Left ventricle myocardium superior (tissue), 1 donor: ENCODE measurements at regions not wholly inside any gene's neighbourhood (a gene's known extent, or its start where the extent isn't known, plus 50 kb on each side); places are given as distances from the start of the nearest gene placed in this dataset.

ENCODE experiments used
- ATAC-seq: fragments of 200-7000 bp; cut with Tn5 transposase; one replicate; pipeline ENCODE4 v1.9.1; 2020; ENCODE audit warnings: mild to moderate bottlenecking, moderate library complexity
- DNase-seq: peaks from one replicate; pipeline ENCODE4 v3.0.0-alpha.2; 2020
- intact Hi-C: fragments of 100-400 bp; cut with micrococcal nuclease; formaldehyde crosslinking; loops from one replicate; pipeline ENCODE4 v1.11.0; 2022
- donor health status: DM: no; HTN: yes; CAD: no; lungs with severe emphysema.

DNA sequence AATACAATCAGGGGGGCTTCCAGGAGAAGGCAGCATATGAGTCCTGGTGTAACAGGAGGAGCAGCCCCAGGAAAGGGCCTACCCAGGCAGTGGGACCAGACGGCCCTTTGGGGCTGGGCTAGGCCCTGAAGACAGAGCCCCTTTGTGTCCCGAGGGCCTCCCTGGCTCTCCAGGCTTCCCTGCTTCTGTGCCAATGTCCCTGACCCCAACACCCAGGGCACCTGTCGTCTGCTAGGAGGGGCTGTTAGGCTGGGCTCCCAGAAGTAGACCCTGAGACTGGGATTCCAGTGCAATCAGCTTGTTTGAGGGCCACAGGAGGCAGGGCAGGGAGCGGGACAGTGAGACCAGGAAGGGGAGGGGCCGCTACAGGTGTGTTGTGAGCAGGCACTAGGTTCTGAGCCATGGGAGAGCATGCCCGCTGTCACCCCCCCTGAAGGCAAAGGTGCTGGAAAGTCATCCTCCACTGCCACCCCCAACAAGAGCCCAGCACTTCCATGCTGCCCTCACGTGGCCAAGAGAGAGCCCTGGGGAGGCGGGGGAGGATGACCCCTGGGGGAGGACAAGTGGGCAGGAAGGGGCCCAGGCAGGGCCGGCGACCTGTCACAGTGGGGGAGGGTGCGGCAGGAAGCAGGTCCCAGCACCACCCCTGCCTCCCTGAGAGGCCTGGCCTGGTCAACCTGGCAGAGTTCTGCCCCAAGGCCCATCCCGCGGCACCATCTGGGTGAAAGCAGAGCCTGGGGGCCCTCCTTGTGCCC lies 64.8 kb downstream of the ADRA2C start:
- intact Hi-C loops, result no loop called here
- DNase-seq (no peak), ATAC-seq (no peak)

DNA sequence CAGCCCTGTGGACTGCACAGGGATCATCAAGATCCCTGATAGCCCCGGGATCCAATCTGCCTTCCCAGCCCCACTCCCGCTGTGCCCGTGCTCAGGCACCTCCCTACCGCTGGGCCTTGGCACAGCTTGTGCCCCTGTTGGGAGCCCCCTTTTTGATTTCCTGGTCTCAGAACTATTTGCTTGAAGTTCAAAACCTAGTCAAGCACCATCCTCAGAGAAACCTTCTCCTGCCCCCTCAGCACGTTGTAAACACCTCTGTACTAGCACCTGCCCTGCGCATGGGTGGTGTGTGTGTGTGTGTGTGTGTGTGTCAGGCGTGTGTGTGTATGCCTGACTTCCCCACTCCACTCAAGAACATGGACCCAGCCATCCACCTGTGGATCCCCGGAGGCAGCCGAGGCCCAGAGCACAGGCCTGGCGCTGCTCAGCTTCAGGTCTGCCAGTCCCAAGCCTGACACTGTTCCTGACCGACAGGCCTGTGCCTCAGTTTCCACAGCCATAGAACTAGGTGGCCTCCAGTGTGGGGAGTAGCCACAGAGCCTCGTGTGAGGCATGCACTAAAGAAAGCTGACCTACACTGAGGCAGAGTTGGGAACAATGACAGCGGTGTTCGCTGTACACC lies 65.5 kb downstream of the ADRA2C start:
- DNase-seq, result no peak
- intact Hi-C loops, result no loop called here
- ATAC-seq, result no peak

DNA sequence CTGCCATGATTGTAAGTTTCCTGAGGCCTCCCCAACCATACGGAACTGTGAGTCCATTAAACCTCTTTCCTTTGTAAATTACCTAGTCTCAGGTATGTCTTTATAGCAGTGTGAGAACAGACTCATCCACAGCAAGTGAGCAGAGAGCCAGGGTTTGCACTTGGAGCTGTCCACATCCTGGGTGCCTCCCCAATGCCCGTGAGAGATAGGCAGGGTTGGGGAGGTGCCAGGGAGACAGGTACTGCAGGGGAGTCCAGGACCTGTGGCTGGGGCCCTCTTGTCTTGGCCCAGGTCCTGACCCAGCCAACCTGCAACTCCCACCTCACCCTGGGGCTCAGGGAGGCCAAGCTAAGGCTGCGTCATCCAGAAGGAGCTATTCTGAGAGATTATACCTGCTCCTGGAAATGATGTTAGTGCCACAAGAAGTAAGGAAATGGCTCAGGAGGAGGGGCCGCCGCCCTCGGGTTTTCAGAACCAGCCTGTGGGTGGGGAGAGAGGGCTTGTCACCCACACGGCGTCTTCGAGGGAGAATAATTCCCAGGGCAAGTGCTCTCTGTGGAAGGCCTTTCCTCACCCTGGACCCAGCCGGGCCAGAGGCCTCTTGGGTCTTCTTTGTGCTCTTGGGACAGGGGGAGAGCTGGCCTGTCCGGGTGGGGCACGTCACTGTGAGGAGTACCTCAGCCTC lies 66.5 kb downstream of the ADRA2C start:
- intact Hi-C loops, result no loop called here
- no peak for DNase-seq
- no peak for ATAC-seq

DNA sequence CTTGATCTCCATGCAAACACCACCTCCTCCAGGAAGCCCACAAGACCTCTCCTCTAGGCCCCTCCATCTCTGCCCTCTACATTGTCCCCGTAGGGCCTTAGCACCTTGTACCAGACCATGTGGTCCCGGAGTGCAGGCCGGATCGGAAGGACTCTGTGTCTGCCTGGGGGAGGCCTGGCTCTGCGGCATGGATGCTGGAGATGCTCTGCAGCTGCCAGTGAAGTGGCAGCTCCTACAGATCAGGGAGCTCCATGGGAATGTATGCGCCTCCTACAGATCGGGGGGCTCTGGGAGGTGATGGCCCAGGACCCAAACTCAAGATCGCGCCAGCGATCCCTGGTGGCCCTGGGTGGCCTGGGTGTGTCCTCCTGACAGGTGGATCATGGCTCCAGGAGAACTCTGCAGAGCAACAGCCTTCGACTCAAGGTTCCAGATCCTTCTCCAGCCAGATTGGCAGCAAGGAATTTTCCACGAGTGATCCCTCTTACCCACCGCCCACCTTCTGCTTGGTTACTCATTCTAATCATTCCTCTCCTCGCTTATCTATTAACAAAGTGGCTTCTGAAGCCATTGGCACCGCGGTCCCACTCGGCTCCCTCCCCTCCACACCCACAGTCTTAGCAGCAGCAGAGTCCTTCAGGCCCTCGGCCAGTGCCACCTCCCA lies 67.3 kb downstream of the ADRA2C start:
- ATAC-seq (no peak), DNase-seq (no peak)

GRCh38 chr4:3834186-3834662 lies 68.0 kb downstream of the ADRA2C start:
- intact Hi-C loops, result no loop called here
- DNase-seq (no peak), ATAC-seq (no peak)

More for the DNA sequence above, 67.3 kb downstream of the ADRA2C start:
- intact Hi-C loops, result no loop called here

DNA sequence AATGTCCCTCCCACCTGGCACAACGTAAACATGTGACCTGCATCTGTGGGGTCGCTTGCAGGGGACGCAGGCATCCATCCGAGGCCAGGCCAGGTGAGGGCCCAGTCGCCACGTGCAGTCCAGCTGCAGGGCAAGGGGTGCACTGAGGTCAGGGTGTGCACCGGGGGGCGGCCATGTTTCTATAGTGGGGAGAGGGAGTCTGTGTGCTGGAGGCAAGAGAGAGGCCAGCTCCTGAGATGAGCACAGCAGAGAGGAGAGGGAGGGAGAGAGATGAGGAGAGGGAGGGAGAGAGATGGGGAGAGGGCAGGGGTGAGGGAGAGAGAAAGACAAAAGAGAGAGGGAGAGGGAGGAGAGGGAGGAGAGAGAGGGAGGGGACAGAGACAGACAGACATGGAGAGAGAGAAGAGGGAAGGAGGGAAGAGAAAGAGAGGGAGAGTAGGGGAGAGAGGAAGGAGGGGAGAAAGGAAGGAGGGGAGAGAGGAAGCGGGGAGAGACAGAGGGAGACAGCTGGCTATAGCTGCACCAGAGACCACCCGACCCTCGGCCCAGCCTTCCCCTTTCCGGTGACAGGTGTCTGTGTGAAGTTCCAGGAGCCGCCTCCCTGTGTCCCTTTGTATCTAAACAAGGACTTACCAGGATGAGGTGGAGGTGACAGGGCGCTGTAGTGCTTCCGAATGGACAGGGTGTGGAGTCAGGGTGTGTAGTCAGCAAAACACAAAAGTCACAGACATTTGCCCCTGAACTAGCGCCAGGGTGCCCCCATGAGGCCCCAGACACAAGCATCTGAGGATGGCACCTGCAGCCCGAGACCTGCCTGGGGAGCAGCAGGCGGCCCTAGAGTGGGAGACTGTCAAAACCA lies 68.7 kb downstream of the ADRA2C start:
- intact Hi-C loops, result no loop called here
- no peak for DNase-seq
- no peak for ATAC-seq

- intact Hi-C loops, result no loop called here
- ATAC-seq (no peak), DNase-seq (no peak)
These were observed 69.6 kb downstream of the ADRA2C start for GRCh38 chr4:3835527-3836405.

- no peak for ATAC-seq
- no peak for DNase-seq
These were observed 70.2 kb downstream of the ADRA2C start for GRCh38 chr4:3836406-3836755.

GRCh38 chr4:3836756-3837601 lies 70.8 kb downstream of the ADRA2C start:
- ATAC-seq (no peak), DNase-seq (no peak)
- intact Hi-C loops, result no loop called here

More at GRCh38 chr4:3836406-3836755, 70.2 kb downstream of the ADRA2C start:
- intact Hi-C loops, result no loop called here

DNA sequence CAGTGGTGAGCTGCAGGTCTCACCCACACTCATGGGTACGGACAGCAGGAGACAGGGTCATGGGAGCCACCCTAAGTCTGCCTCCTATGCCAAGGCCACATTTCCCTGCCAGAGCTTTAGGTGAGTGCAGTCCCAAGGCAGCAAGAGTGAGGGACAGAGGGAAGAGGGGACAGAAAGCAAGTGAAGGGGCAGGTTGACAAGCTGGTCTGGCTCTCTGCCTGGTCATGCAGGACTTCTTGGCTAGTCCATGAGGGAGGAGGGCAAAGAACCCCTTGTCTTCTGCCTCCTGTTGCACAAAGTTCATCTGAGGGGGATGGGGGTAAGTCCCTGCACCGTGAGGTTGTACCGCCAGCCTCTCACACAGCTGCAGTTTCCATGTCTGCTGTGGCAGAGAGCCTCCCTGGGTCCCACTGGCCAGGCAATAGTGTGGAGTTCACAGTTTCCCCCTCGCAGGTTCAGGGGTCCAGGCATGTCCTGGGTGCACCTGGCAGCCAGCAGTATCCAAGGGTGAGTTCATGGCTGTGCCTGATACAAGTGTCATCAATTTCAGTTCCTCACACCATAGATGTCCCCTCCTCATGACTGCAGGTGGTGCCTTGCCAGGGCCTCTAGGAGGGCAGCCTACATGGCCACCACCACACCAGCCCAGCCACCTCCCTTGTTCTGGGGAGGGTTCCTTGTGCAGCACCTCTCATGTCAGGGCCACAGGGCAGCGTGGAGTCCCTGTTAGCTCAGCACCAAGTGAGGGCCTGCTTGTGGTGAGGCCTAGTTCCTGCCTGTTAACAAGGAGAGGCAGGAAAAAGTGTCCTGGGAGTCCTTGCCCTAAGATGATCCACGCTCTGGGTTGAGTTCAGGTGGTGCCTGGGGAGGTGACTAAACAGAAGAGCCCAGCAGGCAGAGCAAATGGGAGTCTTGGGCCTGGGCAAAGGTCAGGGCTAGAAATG lies 72.5 kb downstream of the ADRA2C start:
- DNase-seq, result no peak

DNA sequence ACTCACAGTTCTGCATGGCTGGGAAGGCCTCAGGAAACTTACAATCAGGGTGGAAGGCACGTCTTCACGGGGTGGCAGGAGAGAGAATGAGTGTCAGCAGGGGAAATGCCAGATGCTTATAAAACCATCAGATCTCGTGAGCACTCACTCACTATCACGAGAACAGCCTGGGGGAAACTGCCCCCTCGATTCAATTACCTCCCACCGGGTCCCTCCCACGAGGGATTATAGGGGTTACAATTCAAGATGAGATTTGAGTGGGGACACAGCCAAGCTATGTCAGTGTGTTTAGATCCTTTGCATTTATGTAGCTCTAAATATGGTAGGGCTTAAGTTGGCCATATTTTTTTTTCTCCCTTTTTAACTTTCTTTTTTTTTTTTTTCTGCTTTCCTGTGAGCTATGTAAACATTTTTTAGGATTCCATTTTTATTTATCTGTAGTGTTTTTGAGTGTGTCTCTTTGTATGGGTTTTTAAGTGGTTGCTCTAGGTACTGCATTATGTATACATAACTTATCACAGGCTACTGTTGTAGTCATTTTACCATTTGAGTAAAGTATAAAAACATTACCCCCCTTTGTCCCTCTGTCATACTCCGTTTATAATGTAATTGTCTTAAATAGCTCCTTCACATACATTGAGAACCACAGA lies 79.0 kb downstream of the ADRA2C start:
- DNase-seq, result no peak
- intact Hi-C loops, result no loop called here
- ATAC-seq, result no peak

More for the DNA sequence above, 72.5 kb downstream of the ADRA2C start:
- intact Hi-C loops, result no loop called here
- no peak for ATAC-seq

GRCh38 chr4:3845744-3846429 lies 79.7 kb downstream of the ADRA2C start:
- DNase-seq (no peak), ATAC-seq (no peak)
- intact Hi-C loops, result no loop called here

- ATAC-seq, result no peak
- DNase-seq, result no peak
- intact Hi-C loops, result no loop called here
These were observed 81.2 kb downstream of the ADRA2C start for GRCh38 chr4:3847211-3847940.

DNA sequence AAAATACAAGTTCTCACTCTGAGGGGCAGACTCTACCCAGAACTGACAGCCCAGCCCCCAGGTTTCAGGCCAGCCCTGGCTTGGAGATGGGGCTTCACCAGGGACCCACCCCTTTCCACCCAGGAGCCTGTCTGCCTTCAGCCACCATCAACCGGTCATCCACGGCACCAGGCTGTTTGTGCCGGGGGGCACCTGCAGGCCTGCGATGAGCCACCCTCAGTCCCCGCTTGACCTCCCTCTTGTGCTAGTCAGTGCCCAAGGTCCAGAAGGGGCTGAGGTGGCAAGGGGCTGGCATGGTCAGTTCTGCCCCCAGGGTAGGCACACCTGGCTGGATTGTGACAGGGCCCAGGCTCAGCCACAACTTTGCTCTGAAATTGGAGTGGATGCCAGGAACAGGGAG lies 82.1 kb downstream of the ADRA2C start:
- no peak for DNase-seq
- intact Hi-C loops, result no loop called here
- no peak for ATAC-seq
